RWPE2 (cell line): ENCODE measurements at regions not wholly inside any gene's neighbourhood (a gene's known extent, or its start where the extent isn't known, plus 50 kb on each side); places are given as distances from the start of the nearest gene placed in this dataset.

Source experiments
- ATAC-seq: fragments of 200-7000 bp; cut with Tn5 transposase; 3 replicates; pipeline ENCODE4 v1.9.1; 2021; ENCODE audit warnings: low read depth
- DNase-seq: peaks from one replicate; pipeline ENCODE4 v3.0.0-alpha.2; 2020; ENCODE audit warnings: low spot score
- H3K27ac ChIP-seq: fragments of 450-650 bp; 2 replicates; pipeline ENCODE4 v1.5.1; 2017; ENCODE audit warnings: mild to moderate bottlenecking; ENCODE audit not compliant: poor library complexity, severe bottlenecking
- H3K27me3 ChIP-seq: fragments of 250-450 bp; sonication (Bioruptor Pico); 2 replicates; pipeline ENCODE4 v1.5.1; 2021; ENCODE audit warnings: mild to moderate bottlenecking, moderate library complexity; ENCODE audit not compliant: insufficient read depth, poor library complexity, severe bottlenecking
- H3K36me3 ChIP-seq: fragments of 250-450 bp; sonication (Bioruptor Pico); 2 replicates; pipeline ENCODE4 v1.5.1; 2020; ENCODE audit warnings: low read depth, mild to moderate bottlenecking, moderate library complexity
- H3K4me1 ChIP-seq: fragments of 250-450 bp; sonication (Bioruptor Pico); 2 replicates; pipeline ENCODE4 v1.5.1; 2021; ENCODE audit warnings: mild to moderate bottlenecking, moderate library complexity; ENCODE audit not compliant: insufficient read depth, poor library complexity, severe bottlenecking
- H3K4me3 ChIP-seq: fragments of 250-450 bp; sonication (Bioruptor Pico); 2 replicates; pipeline ENCODE4 v1.5.1; 2021; ENCODE audit warnings: mild to moderate bottlenecking, moderate library complexity; ENCODE audit not compliant: severe bottlenecking
- H3K9me3 ChIP-seq: fragments of 250-450 bp; sonication (Bioruptor Pico); 2 replicates; pipeline ENCODE4 v1.5.1; 2021; ENCODE audit warnings: mild to moderate bottlenecking, moderate library complexity; ENCODE audit not compliant: severe bottlenecking
- TF ChIP-seq, protein P1 (sequence below): fragments of 450-650 bp; IDR thresholded peaks from one replicate; pipeline ENCODE4 v1.5.1; 2017; ENCODE audit warnings: mild to moderate bottlenecking, moderate library complexity; ENCODE audit not compliant: poor library complexity, severe bottlenecking

DNA sequence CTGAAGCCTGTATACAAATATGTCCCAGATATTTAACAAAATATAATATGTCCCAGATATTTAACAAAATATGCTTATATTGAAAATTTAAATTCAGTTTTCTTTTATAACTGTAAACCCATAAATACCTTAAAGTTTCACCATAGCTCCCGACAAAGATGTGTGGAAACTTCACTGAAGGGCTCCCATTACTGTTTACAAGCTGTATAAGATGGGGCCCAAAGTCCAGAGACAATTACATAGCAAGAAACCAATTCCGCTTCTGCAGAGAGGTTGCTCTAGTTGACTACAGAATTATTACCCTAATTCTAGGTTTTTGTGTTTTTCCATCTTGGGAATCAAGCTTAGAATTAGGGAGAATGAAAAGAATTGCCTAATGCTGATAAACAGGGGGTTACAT is 102.6 kb upstream of the EPHA6 start:
- no peak overlapping the region for H3K27ac ChIP-seq
- ATAC-seq (no peak), DNase-seq (no peak)
- no peak overlapping the region for H3K4me3 ChIP-seq
- H3K36me3 ChIP-seq = no peaks in the 10 kb centered on the region
- TF ChIP-seq, protein P1, sequence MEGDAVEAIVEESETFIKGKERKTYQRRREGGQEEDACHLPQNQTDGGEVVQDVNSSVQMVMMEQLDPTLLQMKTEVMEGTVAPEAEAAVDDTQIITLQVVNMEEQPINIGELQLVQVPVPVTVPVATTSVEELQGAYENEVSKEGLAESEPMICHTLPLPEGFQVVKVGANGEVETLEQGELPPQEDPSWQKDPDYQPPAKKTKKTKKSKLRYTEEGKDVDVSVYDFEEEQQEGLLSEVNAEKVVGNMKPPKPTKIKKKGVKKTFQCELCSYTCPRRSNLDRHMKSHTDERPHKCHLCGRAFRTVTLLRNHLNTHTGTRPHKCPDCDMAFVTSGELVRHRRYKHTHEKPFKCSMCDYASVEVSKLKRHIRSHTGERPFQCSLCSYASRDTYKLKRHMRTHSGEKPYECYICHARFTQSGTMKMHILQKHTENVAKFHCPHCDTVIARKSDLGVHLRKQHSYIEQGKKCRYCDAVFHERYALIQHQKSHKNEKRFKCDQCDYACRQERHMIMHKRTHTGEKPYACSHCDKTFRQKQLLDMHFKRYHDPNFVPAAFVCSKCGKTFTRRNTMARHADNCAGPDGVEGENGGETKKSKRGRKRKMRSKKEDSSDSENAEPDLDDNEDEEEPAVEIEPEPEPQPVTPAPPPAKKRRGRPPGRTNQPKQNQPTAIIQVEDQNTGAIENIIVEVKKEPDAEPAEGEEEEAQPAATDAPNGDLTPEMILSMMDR = no peak
- H3K4me1 ChIP-seq = no peaks in the 10 kb centered on the region
- H3K9me3 ChIP-seq = no peaks in the 10 kb centered on the region
- H3K27me3 ChIP-seq = no peaks in the 10 kb centered on the region

- H3K27me3 ChIP-seq = no peaks in the 10 kb centered on the region
- ATAC-seq (no peak), DNase-seq (no peak)
- TF ChIP-seq, protein P1 = no peak
- no peak overlapping the region for H3K4me3 ChIP-seq
- H3K27ac ChIP-seq = no peak overlapping the region
- H3K4me1 ChIP-seq = no peaks in the 10 kb centered on the region
- H3K9me3 ChIP-seq = no peaks in the 10 kb centered on the region
- H3K36me3 ChIP-seq = no peaks in the 10 kb centered on the region
Observed at GRCh38 chr3:96712792-96713191, 101.6 kb upstream of the EPHA6 start.

- no peaks in the 10 kb centered on the region for H3K36me3 ChIP-seq
- H3K27ac ChIP-seq = no peak overlapping the region
- ATAC-seq = no peak
- no peaks in the 10 kb centered on the region for H3K27me3 ChIP-seq
- TF ChIP-seq, protein P1 = no peak
- no peak for DNase-seq
- H3K9me3 ChIP-seq = no peaks in the 10 kb centered on the region
- H3K4me1 ChIP-seq = no peaks in the 10 kb centered on the region
- H3K4me3 ChIP-seq = no peak overlapping the region
Observed at GRCh38 chr3:96719921-96720320, 94.5 kb upstream of the EPHA6 start.

GRCh38 chr3:96731031-96731430 is 83.4 kb upstream of the EPHA6 start:
- ATAC-seq (no peak), DNase-seq (no peak)
- no peaks in the 10 kb centered on the region for H3K36me3 ChIP-seq
- H3K9me3 ChIP-seq = no peaks in the 10 kb centered on the region
- no peak overlapping the region for H3K4me3 ChIP-seq
- no peak overlapping the region for H3K27ac ChIP-seq
- no peaks in the 10 kb centered on the region for H3K4me1 ChIP-seq
- no peaks in the 10 kb centered on the region for H3K27me3 ChIP-seq
- TF ChIP-seq, protein P1 = no peak

DNA sequence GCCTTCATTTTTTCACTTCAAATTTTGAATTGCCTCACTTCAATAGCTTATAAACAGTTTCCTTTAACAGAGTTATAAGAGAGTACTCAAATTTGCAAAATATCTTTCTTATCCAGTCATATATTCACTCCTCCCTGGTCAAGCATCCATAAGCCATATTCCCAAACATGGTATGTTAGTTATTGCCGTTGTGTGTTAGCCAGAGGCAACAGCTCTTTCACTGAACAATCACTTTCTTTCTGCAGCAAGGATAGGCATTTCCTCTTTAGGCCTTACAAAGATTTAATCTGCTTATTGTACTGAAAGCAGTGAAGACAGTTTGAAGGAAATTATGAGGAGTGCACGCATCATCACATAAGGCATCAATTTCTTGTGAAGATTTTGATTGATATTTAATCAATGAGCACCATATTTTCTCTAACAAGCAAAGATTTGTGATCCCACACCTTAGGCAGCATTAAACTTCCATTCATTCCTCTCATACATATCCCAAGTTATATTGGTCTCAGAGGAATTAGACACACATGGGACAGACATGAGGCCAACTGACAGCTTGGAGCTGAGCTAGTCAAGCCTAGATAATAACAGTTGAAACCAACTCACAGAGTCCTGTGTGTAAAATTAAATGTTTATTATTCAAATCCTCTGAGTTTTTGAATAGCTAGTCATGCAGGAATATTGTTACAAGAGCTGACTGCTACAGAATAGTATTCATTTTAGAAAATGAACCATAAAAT is 80.0 kb upstream of the EPHA6 start:
- ATAC-seq = no peak
- H3K9me3 ChIP-seq = no peaks in the 10 kb centered on the region
- TF ChIP-seq, protein P1 = no peak
- no peak overlapping the region for H3K27ac ChIP-seq
- H3K4me1 ChIP-seq = no peaks in the 10 kb centered on the region
- H3K27me3 ChIP-seq = no peaks in the 10 kb centered on the region
- no peak overlapping the region for H3K4me3 ChIP-seq
- H3K36me3 ChIP-seq = no peaks in the 10 kb centered on the region
- no peak for DNase-seq
